Osteocyte (in vitro differentiated cells): ENCODE measurements at regions not wholly inside any gene's neighbourhood (a gene's known extent, or its start where the extent isn't known, plus 50 kb on each side); places are given as distances from the start of the nearest gene placed in this dataset.

ENCODE experiments used
- DNase-seq: peaks from one replicate; pipeline ENCODE4 v3.0.0; 2021; ENCODE audit warnings: mixed read lengths; ENCODE audit not compliant: unreplicated experiment; ENCODE audit errors: extremely low spot score
- H3K27ac Mint-ChIP-seq: one replicate; pipeline ENCODE4 v1.8.0; 2021; ENCODE audit warnings: mild to moderate bottlenecking, mixed read lengths; ENCODE audit not compliant: unreplicated experiment
- H3K27me3 Mint-ChIP-seq: one replicate; pipeline ENCODE4 v1.8.0; 2021; ENCODE audit warnings: mixed read lengths; ENCODE audit not compliant: unreplicated experiment
- H3K36me3 Mint-ChIP-seq: one replicate; pipeline ENCODE4 v1.8.0; 2021; ENCODE audit warnings: mixed read lengths; ENCODE audit not compliant: unreplicated experiment
- H3K4me1 Mint-ChIP-seq: one replicate; pipeline ENCODE4 v1.8.0; 2021; ENCODE audit warnings: mixed read lengths; ENCODE audit not compliant: unreplicated experiment
- H3K4me3 Mint-ChIP-seq: one replicate; pipeline ENCODE4 v1.8.0; 2021; ENCODE audit warnings: mild to moderate bottlenecking, moderate library complexity, mixed read lengths; ENCODE audit not compliant: unreplicated experiment
- H3K9me3 Mint-ChIP-seq: one replicate; pipeline ENCODE4 v1.8.0; 2021; ENCODE audit warnings: mixed read lengths; ENCODE audit not compliant: unreplicated experiment
- CTCF ChIP-seq: fragments of 200-600 bp; sonication (generic); IDR thresholded peaks from 2 replicates; pipeline ENCODE4 v1.5.0; 2021; ENCODE audit warnings: antibody characterized with exemption, mild to moderate bottlenecking, moderate library complexity

DNA sequence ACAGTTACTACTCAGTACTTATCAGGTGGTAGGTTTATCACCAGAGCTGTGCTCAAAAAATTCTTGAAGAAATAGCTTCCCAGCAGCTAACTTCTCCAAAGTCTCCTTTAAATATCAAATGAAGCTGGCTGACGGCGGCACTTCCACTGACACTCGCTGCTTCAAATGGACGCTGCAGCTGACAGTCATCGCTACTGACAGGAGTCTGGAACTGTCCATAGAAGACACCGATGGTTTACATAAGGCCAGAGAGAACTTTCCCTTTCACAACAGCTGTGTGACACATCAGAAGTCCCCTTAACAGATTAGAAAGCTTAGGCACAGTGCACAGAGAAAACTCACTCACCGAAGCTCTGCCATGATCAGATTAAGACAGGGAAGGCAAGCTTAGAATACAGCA lies 270.2 kb downstream of the SHOX2 start:
- H3K4me1 Mint-ChIP-seq: no peaks in the 10 kb centered on the region
- H3K36me3 Mint-ChIP-seq: no peaks in the 10 kb centered on the region
- H3K27me3 Mint-ChIP-seq: peaks cover 20% of the 10 kb centered on the region
- TF ChIP-seq CTCF: no peak
- H3K9me3 Mint-ChIP-seq: no peaks in the 10 kb centered on the region
- no peak overlapping the region for H3K27ac Mint-ChIP-seq
- no peak overlapping the region for H3K4me3 Mint-ChIP-seq
- no peak for DNase-seq

DNA sequence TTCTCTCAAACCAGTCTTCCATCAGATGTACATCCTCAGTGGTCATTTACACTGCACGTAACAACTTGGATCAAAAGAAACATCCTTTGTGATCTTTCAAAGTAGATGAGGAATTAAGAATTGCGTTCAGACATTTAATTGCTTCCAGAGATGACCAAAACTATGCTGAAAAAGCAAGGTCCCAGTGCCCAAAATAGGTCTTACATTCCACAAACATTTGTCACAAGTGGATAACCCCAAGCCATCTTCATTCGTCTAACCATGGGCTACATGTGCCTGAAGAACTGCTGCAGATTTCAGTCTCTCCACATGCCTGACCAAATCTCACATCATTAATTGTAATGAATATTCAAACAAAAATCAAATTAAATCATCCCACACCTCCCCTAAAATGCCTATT lies 273.6 kb downstream of the SHOX2 start:
- Mint-ChIP-seq H3K4me3 (no peak overlapping the region), H3K27me3 (peaks cover 20% of the 10 kb centered on the region), H3K9me3 (peaks cover 6% of the 10 kb centered on the region), H3K36me3 (no peaks in the 10 kb centered on the region), H3K4me1 (no peaks in the 10 kb centered on the region), H3K27ac (no peak overlapping the region)
- DNase-seq: no peak
- no peak for TF ChIP-seq CTCF

DNA sequence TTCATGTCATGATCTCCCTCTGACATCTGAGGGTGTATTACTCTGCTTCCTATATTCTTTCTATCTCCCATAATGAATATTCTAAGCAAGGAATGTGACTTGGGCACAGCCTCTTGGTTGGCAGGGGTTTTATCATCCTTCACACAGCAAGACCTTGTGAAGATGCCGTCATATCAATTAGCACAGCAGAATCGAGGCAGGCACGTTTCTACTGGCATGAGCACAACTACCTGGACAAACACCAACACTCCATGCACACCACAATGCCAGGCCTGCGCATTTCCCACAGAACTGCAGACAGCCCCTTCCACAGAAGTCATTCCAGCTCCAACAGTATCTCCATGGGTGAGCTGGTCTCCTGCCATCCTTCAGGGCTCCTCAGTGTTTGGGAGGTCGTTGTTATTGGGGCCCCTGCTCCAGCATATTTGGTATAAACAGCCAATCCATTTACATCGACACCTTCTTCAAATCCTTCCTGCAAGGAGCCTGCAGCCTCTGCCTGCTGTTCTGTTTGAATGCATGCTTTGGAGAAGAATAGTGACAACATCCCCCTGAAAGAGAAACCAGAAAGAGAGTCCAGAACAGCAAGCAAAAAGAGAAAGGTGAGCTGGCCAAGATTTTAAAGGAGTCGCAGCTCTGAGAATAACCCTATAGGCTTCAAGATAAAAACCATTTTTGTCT lies 275.5 kb downstream of the SHOX2 start:
- no peak for TF ChIP-seq CTCF
- H3K4me3 Mint-ChIP-seq: no peak overlapping the region
- peaks cover 20% of the 10 kb centered on the region for H3K27me3 Mint-ChIP-seq
- peaks cover 6% of the 10 kb centered on the region for H3K9me3 Mint-ChIP-seq
- H3K4me1 Mint-ChIP-seq: no peaks in the 10 kb centered on the region
- no peak for DNase-seq
- no peaks in the 10 kb centered on the region for H3K36me3 Mint-ChIP-seq
- H3K27ac Mint-ChIP-seq: no peak overlapping the region

GRCh38 chr3:157829786-157830185 lies 276.4 kb downstream of the SHOX2 start:
- Mint-ChIP-seq H3K9me3 (peaks cover 6% of the 10 kb centered on the region), H3K27ac (no peak overlapping the region), H3K4me1 (no peaks in the 10 kb centered on the region), H3K36me3 (no peaks in the 10 kb centered on the region), H3K4me3 (no peak overlapping the region), H3K27me3 (peaks cover 14% of the 10 kb centered on the region)
- TF ChIP-seq CTCF: no peak
- no peak for DNase-seq

DNA sequence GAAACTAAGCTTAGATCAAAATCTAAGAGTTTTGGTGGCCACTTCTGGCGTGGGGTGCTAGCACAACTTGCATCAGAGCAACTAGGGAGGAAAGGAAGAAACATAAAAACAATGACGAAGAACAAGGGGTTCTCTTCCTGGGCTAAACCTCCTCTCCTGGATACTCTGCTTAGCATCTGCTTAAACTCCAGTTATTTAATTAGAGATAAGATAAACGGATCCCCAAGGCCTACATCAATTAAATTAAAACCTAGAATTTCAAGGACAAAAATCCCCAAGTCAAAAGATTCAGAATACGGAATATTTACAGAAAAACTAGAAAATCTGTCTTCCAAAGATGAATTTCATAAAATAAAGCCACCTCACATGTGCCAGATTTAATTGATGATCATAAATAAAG lies 281.9 kb downstream of the SHOX2 start:
- Mint-ChIP-seq H3K4me3 (no peak overlapping the region), H3K9me3 (peaks cover 6% of the 10 kb centered on the region), H3K27ac (no peak overlapping the region), H3K4me1 (no peaks in the 10 kb centered on the region), H3K36me3 (no peaks in the 10 kb centered on the region), H3K27me3 (peaks cover 20% of the 10 kb centered on the region)
- TF ChIP-seq CTCF: no peak
- no peak for DNase-seq
